ENCODE measurements at regions not wholly inside any gene's neighbourhood (a gene's known extent, or its start where the extent isn't known, plus 50 kb on each side); places are given as distances from the start of the nearest gene placed in this dataset.

DNA sequence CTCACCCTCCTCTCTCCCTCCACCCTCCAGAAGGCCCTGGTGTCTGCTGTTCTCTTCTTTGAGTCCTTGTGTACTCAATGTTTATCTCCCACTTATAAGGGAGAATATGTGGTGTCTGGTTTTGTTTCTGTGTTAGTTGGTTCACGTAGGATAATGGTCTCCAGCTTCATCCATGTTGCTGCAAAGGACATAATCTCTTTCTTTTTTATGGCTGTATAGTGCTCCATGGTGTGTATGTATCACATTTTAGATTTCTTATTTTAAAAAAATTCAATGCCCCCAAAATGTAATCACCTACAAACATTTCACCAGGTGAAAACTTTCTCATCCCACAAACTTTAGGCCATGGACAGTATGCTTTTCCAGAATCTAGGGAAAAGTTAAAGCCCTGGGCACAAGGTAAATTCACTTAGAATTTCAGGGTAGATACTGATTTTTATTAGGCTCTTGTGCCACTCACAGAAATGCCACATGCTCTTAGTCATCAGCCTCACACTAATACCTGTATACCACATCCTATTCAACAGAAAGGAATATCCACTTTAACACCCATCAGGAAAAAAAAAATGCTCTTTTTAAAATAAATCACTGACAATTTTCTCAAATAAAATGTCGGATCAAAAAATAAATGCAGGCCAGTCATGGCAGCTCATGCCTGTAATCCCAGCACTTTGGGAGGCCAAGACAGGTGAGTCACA, 104.8 kb upstream of the ENPP6 start:
- H3K36me3 ChIP-seq (ENCODE audit: control insufficient read depth, insufficient read depth, low read length): no peaks in the 10 kb centered on the region
- H3K9me3 ChIP-seq (ENCODE audit: control insufficient read depth, insufficient read depth, low read depth, low read length): no peaks in the 10 kb centered on the region
- intact Hi-C loops (cut with micrococcal nuclease; ENCODE audit: unreplicated experiment): no loop called here
- in situ Hi-C loops (cut with HindIII; ENCODE audit: low pct_unique_long_range_greater_than_20kb, low sequenced_read_pairs): no loop called here
- BruUV-seq (replicated peaks): no TSS peak
- no peak for DNase-seq (ENCODE audit: low read depth, low spot score)
- POLR2A ChIA-PET: no interaction called here
- no peak overlapping the region for H3K27ac ChIP-seq (ENCODE audit: low read length)
- H3K4me1 ChIP-seq (ENCODE audit: control insufficient read depth, insufficient read depth, low read length): no peaks in the 10 kb centered on the region
- H3K27me3 ChIP-seq (ENCODE audit: control insufficient read depth, insufficient read depth, low read length): no peaks in the 10 kb centered on the region
- CTCF ChIA-PET: no interaction called here
- no peak overlapping the region for H3K4me3 ChIP-seq (ENCODE audit: low read depth in 2 of 2, low read length in 2 of 2)
- TF ChIP-seq, protein P1, sequence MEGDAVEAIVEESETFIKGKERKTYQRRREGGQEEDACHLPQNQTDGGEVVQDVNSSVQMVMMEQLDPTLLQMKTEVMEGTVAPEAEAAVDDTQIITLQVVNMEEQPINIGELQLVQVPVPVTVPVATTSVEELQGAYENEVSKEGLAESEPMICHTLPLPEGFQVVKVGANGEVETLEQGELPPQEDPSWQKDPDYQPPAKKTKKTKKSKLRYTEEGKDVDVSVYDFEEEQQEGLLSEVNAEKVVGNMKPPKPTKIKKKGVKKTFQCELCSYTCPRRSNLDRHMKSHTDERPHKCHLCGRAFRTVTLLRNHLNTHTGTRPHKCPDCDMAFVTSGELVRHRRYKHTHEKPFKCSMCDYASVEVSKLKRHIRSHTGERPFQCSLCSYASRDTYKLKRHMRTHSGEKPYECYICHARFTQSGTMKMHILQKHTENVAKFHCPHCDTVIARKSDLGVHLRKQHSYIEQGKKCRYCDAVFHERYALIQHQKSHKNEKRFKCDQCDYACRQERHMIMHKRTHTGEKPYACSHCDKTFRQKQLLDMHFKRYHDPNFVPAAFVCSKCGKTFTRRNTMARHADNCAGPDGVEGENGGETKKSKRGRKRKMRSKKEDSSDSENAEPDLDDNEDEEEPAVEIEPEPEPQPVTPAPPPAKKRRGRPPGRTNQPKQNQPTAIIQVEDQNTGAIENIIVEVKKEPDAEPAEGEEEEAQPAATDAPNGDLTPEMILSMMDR (IDR thresholded peaks at IDR 0.05): no peak
- TF ChIP-seq TCF7L2 (IDR thresholded peaks at IDR 0.05; ENCODE audit: low read depth, low read length) (no peak), SIN3A (IDR thresholded peaks at IDR 0.05; ENCODE audit: borderline replicate concordance, insufficient read depth, low read depth, low read length) (no peak), POLR2AphosphoS5 (IDR thresholded peaks at IDR 0.05; ENCODE audit: low read depth, low read length) (no peak)
- ATAC-seq: no peak

DNA sequence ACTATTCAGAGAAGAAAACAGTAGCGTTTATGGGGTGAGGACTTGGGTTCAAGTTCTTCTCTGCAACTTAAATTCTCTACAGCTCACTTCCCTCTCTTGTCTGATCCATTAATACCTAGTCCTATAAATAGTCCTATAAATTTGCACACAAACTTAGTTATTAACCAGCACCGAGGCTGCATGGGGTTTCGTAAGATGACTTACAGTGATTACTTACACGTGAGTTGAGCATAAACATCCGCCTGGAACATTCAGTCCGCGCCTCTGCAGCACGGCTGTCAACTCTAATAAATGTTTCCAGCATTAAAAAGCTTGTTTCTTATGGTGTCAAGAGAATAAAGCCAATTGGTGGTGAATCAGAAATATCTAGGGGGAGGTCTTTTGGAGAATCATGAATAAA, 103.0 kb upstream of the ENPP6 start:
- no peak for TF ChIP-seq SIN3A (IDR thresholded peaks at IDR 0.05; ENCODE audit: borderline replicate concordance, insufficient read depth, low read depth, low read length)
- no peak for TF ChIP-seq POLR2AphosphoS5 (IDR thresholded peaks at IDR 0.05; ENCODE audit: low read depth, low read length)
- TF ChIP-seq, protein P1 (IDR thresholded peaks at IDR 0.05): no peak
- no peak for TF ChIP-seq TCF7L2 (IDR thresholded peaks at IDR 0.05; ENCODE audit: low read depth, low read length)
- TF ChIP-seq, protein P2, sequence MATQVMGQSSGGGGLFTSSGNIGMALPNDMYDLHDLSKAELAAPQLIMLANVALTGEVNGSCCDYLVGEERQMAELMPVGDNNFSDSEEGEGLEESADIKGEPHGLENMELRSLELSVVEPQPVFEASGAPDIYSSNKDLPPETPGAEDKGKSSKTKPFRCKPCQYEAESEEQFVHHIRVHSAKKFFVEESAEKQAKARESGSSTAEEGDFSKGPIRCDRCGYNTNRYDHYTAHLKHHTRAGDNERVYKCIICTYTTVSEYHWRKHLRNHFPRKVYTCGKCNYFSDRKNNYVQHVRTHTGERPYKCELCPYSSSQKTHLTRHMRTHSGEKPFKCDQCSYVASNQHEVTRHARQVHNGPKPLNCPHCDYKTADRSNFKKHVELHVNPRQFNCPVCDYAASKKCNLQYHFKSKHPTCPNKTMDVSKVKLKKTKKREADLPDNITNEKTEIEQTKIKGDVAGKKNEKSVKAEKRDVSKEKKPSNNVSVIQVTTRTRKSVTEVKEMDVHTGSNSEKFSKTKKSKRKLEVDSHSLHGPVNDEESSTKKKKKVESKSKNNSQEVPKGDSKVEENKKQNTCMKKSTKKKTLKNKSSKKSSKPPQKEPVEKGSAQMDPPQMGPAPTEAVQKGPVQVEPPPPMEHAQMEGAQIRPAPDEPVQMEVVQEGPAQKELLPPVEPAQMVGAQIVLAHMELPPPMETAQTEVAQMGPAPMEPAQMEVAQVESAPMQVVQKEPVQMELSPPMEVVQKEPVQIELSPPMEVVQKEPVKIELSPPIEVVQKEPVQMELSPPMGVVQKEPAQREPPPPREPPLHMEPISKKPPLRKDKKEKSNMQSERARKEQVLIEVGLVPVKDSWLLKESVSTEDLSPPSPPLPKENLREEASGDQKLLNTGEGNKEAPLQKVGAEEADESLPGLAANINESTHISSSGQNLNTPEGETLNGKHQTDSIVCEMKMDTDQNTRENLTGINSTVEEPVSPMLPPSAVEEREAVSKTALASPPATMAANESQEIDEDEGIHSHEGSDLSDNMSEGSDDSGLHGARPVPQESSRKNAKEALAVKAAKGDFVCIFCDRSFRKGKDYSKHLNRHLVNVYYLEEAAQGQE (IDR thresholded peaks at IDR 0.05; ENCODE audit: insufficient read depth in 1 of 2, low read depth in 2 of 2, low read length in 1 of 2): no peak
- H3K27me3 ChIP-seq (ENCODE audit: control insufficient read depth, insufficient read depth, low read length): no peaks in the 10 kb centered on the region
- ATAC-seq (no peak), DNase-seq (ENCODE audit: low read depth, low spot score) (no peak)
- POLR2A ChIA-PET: interaction anchor here (0.6 kb wide), 1 partner anchor 342 kb away, joined by 5 read pairs; no protein-coding TSS in a partner anchor
- H3K27ac ChIP-seq (ENCODE audit: low read length): no peak overlapping the region
- no peaks in the 10 kb centered on the region for H3K9me3 ChIP-seq (ENCODE audit: control insufficient read depth, insufficient read depth, low read depth, low read length)
- H3K4me1 ChIP-seq (ENCODE audit: control insufficient read depth, insufficient read depth, low read length): no peaks in the 10 kb centered on the region
- in situ Hi-C loops (cut with HindIII; ENCODE audit: low pct_unique_long_range_greater_than_20kb, low sequenced_read_pairs) (no loop called here), intact Hi-C loops (cut with micrococcal nuclease; ENCODE audit: unreplicated experiment) (no loop called here)
- BruUV-seq (replicated peaks): no TSS peak
- no peaks in the 10 kb centered on the region for H3K36me3 ChIP-seq (ENCODE audit: control insufficient read depth, insufficient read depth, low read length)
- CTCF ChIA-PET: no interaction called here
- no peak overlapping the region for H3K4me3 ChIP-seq (ENCODE audit: low read depth in 2 of 2, low read length in 2 of 2)

All from Panc1 (cell line).